Lower leg skin (tissue), 3 donors: ENCODE measurements at regions not wholly inside any gene's neighbourhood (a gene's known extent, or its start where the extent isn't known, plus 50 kb on each side); places are given as distances from the start of the nearest gene placed in this dataset.

Experiments
- POLR2A ChIP-seq, 2 donors: fragments of 450-650 bp; IDR thresholded peaks; one replicate each; pipeline ENCODE4 v1.6.1; 2016 to 2017; ENCODE audit warnings: antibody characterized with exemption in 2 of 2, mild to moderate bottlenecking in 1 of 2, moderate library complexity in 1 of 2
- TF ChIP-seq, protein P1 (sequence below), 3 donors: fragments of 450-650 bp; IDR thresholded peaks; one replicate each; pipeline ENCODE4 v1.5.1; 2016; ENCODE audit warnings: antibody characterized with exemption in 3 of 3, mild to moderate bottlenecking in 3 of 3, moderate library complexity in 2 of 3

DNA sequence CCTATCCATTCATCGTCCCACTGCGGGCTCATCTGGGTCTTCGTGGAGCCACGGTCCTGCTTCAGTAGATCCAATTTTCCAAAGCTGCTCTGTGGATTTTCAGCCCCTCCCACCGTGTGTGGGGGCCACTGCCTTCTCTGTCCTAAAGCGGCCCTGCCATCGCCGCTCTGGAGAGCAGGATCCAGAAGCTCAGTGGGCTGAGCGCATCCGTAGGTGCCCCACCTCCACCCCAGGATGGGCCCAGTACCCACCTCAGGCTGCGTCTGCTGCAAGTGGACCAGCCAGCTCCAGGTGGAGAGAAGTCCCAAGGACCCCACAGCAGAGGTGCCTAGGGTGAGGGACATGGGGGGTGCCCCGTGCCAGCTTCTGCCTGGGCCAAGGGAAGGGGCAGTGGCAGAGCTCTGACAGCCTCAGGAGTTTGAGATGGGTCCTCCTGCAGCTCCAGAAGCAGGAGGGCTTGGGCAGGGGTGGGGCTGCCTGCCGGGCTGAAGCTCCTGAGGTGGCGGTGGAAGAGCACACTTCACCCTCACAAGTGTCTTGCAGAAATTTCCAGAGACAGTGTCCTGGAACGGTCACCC lies 148.1 kb upstream of the C14orf180 start:
- TF ChIP-seq, protein P1, sequence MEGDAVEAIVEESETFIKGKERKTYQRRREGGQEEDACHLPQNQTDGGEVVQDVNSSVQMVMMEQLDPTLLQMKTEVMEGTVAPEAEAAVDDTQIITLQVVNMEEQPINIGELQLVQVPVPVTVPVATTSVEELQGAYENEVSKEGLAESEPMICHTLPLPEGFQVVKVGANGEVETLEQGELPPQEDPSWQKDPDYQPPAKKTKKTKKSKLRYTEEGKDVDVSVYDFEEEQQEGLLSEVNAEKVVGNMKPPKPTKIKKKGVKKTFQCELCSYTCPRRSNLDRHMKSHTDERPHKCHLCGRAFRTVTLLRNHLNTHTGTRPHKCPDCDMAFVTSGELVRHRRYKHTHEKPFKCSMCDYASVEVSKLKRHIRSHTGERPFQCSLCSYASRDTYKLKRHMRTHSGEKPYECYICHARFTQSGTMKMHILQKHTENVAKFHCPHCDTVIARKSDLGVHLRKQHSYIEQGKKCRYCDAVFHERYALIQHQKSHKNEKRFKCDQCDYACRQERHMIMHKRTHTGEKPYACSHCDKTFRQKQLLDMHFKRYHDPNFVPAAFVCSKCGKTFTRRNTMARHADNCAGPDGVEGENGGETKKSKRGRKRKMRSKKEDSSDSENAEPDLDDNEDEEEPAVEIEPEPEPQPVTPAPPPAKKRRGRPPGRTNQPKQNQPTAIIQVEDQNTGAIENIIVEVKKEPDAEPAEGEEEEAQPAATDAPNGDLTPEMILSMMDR (IDR thresholded peaks at IDR 0.05), result no peak
- no peak for TF ChIP-seq POLR2A (IDR thresholded peaks at IDR 0.05)
